GM19397 (cell line): ENCODE measurements at regions not wholly inside any gene's neighbourhood (a gene's known extent, or its start where the extent isn't known, plus 50 kb on each side); places are given as distances from the start of the nearest gene placed in this dataset.
"Not testable (repeated sequence)": the region's sequence is repeated elsewhere in the genome, so short reads cannot be mapped to it uniquely, and the experiment has no call there.

Experiments
- ATAC-seq: cut with Tn5 transposase; IDR thresholded peaks from one replicate; pipeline ENCODE4 v1.9.1; 2021; ENCODE audit warnings: mild to moderate bottlenecking, moderate library complexity; ENCODE audit not compliant: unreplicated experiment

- no peak for ATAC-seq
Observed at GRCh38 chr12:13570005-13570694, 373.6 kb downstream of the EMP1 start.

GRCh38 chr12:13566292-13566691, 369.8 kb downstream of the EMP1 start:
- ATAC-seq, result no peak

DNA sequence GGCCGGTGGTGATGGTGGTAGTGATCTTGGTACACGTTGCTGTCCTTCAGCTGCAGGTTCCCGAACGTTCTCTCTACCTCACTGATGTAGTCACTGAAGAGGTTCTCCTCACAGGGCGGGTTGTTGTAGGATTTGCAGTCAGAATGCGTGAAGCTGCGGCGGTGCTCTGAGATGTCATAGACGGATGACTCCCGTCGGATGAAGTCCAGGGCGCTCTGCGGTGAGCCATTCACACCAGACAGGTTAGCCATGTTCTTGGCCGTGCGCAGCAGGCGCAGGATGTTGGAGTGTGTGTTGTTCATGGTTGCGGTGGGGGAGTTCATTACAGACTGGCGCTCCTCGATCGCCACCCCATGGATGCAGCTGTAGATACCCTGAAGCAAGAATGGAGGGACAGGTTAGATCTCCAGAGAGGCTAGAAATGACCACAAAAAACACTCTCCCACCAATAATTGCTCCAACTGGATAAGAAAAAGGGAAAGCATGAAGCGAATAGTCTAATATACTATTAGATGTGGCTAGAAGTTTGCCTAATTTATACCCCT, 367.8 kb downstream of the EMP1 start:
- ATAC-seq, result no peak

DNA sequence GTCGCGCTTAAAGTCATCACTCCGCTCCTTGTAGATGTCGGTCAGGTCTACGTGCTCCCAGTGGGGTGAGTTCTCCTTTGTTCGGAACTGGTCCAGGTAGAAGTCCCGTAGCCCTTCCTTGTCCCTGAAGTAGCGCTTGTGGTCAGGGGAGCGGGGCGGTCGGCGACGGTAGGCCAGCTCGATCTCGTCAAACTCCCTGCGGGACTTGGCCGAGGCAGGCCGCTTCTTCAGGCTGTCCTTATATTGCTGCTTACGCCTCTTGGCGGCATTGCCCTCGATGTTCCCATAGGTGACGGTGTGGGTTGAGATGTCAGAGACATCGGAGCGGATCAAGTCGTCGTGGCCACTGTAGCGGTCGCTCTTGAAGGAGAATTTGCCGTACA, 367.2 kb downstream of the EMP1 start:
- no peak for ATAC-seq

GRCh38 chr12:13562915-13563742, 366.6 kb downstream of the EMP1 start:
- no peak for ATAC-seq

GRCh38 chr12:13561923-13562322, 365.4 kb downstream of the EMP1 start:
- no peak for ATAC-seq

DNA sequence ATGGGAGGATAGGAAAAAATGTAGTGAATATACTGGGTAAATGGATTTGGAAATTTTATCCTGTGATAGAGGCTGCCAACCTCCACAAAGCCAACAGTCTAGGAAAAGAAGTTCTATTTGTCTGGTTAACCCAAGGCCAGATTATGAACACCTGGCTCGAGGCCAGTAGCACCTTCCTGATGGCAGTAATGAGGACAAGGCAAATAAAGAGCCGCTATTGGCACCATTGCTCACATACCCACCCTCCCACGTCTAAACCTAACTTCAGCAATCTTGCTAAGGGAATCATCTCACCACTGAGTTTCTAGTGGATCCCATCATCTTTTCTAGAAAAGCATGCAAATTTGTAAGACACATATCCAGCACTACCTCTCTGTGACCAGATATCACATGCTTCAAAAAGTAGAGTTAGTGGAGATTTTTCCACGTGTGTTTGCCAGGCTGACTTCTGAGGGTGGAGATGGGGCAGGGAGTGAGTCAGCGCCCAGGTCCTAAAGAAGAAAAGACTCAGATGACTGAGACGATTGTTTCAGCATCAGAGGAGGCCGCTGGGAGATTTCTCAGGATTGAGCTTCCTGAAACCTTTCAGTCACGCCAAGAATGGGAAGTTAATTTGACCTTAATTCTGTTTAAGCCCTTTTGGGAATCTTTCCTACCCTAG, 362.9 kb downstream of the EMP1 start:
- no peak for ATAC-seq

- ATAC-seq, result no peak
Observed at GRCh38 chr12:13552830-13553229, 356.3 kb downstream of the EMP1 start.

DNA sequence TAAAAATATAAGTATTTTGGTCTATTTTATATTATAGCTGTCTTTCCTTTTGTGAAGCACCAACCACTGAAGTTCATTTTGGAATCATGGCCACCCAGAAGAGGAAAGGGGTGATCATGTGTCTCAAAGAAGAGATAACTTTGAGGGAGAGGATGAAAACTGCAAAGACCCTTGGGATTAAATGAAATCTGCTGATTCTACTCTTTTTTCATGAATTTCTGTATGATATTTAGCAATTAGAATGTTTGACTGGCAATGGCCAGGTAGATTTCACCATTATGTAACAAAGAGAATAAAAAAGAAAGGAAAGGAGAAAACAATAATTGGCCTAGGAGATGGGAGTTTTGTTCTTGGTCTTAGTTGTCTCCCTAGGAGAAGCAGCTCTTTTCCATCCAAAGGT, 350.8 kb downstream of the EMP1 start:
- no peak for ATAC-seq

DNA sequence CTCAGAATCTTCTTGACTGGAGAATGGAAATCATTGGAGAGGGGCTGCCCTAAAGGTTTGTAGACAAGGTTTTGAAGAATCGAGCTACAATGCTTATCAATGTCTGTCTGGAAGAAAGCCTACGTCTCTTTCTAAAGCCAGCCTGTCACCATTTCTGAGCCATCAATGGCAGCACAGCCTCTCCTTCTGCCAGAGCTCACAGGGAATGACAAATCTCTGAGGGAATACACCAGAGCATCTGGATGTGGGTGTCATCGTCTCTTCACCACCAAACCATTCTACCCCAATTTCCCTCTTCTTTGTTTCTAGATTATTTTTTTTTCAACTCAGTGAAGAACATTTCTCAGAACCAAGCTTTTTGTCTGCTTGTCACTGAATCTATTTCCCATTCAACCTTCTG, 349.7 kb downstream of the EMP1 start:
- ATAC-seq, result no peak

- ATAC-seq, result no peak
Observed at GRCh38 chr12:13539051-13539450, 342.5 kb downstream of the EMP1 start.

GRCh38 chr12:13538136-13538535, 341.6 kb downstream of the EMP1 start:
- ATAC-seq, result no peak

- ATAC-seq, result no peak
Observed at GRCh38 chr12:13537623-13538022, 341.1 kb downstream of the EMP1 start.

DNA sequence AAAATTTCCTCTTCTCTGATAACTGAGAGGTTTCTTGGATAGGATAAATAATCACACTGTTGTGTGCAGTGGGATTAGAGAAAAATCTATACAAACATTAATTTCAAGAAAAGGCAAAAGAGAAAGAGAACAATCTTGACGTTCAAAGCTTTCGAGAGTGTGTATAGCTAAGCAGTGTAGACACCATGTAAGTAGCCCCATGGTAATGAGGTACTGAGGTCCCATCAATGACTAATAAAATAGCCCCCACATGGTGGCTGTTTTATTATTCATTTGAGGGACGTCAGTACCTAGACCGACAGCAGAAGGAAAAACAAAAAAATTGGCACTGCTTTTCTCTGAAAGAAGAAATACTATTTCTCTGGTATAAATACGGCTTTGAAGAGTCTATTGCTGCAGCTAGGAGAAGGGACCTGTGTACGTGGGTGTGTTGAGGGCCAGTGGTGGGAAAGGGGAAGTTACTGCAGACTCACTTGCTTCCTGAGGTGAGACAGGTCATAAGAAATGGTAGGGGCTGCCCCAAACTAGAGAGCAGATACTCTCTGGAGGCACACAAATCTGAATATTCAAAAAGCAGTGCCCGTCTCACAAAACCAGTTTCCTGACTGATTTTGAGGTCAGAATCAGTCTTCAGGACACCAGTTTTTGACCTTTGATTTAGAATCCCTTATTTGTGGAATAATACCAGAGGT, 339.8 kb downstream of the EMP1 start:
- peak; percentile 93 for ATAC-seq

DNA sequence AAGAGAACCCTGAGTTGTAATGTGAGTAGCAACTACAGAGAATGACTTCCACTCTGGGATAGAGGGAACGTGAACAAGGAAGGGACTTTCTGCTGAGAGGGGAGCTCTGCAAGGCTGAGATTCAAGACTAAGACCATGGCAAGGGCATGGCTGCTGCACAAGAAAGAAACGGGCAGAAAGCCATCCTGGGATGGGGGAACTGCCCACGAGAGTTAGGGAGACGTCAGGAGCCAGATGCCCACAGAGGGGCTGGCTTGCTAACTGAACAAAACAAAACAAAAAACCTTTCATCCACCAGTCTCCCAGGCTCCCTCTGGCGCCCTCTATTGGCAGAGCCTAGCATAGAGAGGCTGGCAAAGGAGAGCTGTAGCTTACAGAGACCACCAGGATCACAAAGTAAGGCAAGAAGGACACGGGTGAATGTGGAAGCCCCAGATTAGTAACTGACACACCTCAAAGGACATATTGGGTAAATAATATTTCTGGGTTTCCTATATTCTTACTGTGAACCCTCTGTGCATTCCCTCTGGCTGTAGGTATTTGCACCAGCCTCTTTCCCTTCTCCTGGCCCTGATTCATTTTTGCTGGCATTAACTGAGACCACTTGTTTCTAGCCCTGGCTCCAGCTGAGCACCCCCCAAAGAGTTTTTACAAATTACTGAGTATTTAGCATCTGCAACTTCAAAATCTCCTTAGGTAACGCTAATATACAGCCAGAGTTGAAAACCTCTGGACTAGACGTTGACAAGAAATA, 338.3 kb downstream of the EMP1 start:
- no peak for ATAC-seq

GRCh38 chr12:13534242-13534641, 337.7 kb downstream of the EMP1 start:
- ATAC-seq, result no peak

- no peak for ATAC-seq
Observed at GRCh38 chr12:13530966-13531365, 334.4 kb downstream of the EMP1 start.

- not testable (repeated sequence) for ATAC-seq
Observed at GRCh38 chr12:13526185-13526921, 329.8 kb downstream of the EMP1 start.

GRCh38 chr12:13523536-13524307, 327.2 kb downstream of the EMP1 start:
- no peak for ATAC-seq
